GM12873 (cell line): ENCODE measurements at regions not wholly inside any gene's neighbourhood (a gene's known extent, or its start where the extent isn't known, plus 50 kb on each side); places are given as distances from the start of the nearest gene placed in this dataset.

Experiments used
- CTCF ChIP-seq: IDR thresholded peaks from 2 replicates; pipeline ENCODE4 v1.5.1; 2012; ENCODE audit warnings: low read depth, mild to moderate bottlenecking, moderate library complexity, low read length, control low read depth; ENCODE audit not compliant: insufficient read depth; ENCODE audit errors: missing control alignments

- TF ChIP-seq CTCF, result peak; percentile 68
These were observed 354.6 kb upstream of the SETBP1 start for GRCh38 chr18:44325903-44326635.

- no peak for TF ChIP-seq CTCF
These were observed 348.8 kb upstream of the SETBP1 start for GRCh38 chr18:44331656-44332570.

GRCh38 chr18:44341759-44342158 is 338.9 kb upstream of the SETBP1 start:
- TF ChIP-seq CTCF, result no peak

DNA sequence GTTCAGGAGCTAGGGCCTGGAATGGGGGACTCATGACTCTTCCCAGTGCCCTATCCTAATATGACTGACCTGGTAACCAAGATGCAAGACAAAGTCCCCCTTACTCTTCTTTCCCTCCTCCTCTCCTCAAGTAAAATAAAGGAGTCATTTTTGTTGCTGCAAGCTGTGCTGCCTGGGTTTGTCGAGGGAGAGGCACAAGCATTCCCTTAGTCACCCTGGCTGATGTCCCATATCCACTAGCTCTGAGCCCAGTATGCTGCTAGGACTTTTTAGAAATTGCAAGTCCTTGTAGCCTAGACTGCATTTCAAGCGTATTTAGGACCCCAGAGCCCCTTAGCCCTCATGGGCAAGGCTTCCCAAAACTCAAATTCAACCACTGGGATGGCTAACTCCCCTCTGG is 338.5 kb upstream of the SETBP1 start:
- no peak for TF ChIP-seq CTCF

DNA sequence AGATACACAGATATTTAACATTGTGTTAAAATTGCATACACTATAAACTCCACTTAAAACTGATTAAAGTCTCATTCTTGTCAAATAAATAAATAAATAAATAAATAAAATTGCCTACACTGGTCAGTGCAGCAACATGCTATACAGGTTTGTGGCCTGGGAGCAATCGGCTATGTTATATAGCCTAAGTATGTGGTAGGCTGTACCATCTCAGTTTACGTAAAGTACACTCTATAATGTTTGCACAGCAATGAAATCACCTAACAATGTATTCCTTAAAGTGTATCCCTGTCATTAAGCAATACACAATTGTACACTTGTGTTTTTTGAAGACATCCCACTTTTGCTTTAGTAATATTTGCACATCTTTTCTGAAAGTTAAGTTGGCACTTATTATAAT is 337.7 kb upstream of the SETBP1 start:
- no peak for TF ChIP-seq CTCF

GRCh38 chr18:44343570-44343969 is 337.1 kb upstream of the SETBP1 start:
- TF ChIP-seq CTCF, result no peak

- TF ChIP-seq CTCF, result no peak
These were observed 324.0 kb upstream of the SETBP1 start for GRCh38 chr18:44356566-44357157.
